Smooth muscle cell (in vitro differentiated cells): ENCODE measurements at regions not wholly inside any gene's neighbourhood (a gene's known extent, or its start where the extent isn't known, plus 50 kb on each side); places are given as distances from the start of the nearest gene placed in this dataset.
"Not testable (repeated sequence)": the region's sequence is repeated elsewhere in the genome, so short reads cannot be mapped to it uniquely, and the experiment has no call there.

Source experiments
- DNase-seq: peaks from one replicate; lab custom pipeline; 2025; ENCODE audit not compliant: unreplicated experiment; lab: John Stamatoyannopoulos, UW
- H2AFZ ChIP-seq: fragments of 200-600 bp; sonication (generic); 2 replicates; pipeline ENCODE4 v1.6.0; 2016; ENCODE audit warnings: antibody characterized with exemption, low read depth, mild to moderate bottlenecking
- H3F3A ChIP-seq: fragments of 200-600 bp; sonication (generic); 2 replicates; pipeline ENCODE4 v1.6.0; 2017; ENCODE audit warnings: antibody characterized with exemption, low read depth
- H3K27ac ChIP-seq: fragments of 200-600 bp; sonication (generic); 2 replicates; pipeline ENCODE4 v1.5.1; 2016; ENCODE audit warnings: low read depth, mild to moderate bottlenecking
- H3K27me3 ChIP-seq: fragments of 200-600 bp; sonication (generic); 2 replicates; pipeline ENCODE4 v1.6.1; 2016; ENCODE audit warnings: low read depth, mild to moderate bottlenecking
- H3K36me3 ChIP-seq: fragments of 200-600 bp; sonication (generic); 2 replicates; pipeline ENCODE4 v1.5.1; 2016; ENCODE audit warnings: low read depth
- H3K4me1 ChIP-seq: fragments of 200-600 bp; sonication (generic); 2 replicates; pipeline ENCODE4 v1.5.1; 2016; ENCODE audit warnings: low read depth
- H3K4me2 ChIP-seq: fragments of 200-600 bp; sonication (generic); 2 replicates; pipeline ENCODE4 v1.6.0; 2016; ENCODE audit warnings: mild to moderate bottlenecking
- H3K4me3 ChIP-seq: fragments of 200-600 bp; sonication (generic); 2 replicates; pipeline ENCODE4 v1.5.1; 2016; ENCODE audit warnings: mild to moderate bottlenecking
- H3K79me2 ChIP-seq: fragments of 200-600 bp; sonication (generic); 2 replicates; pipeline ENCODE4 v1.6.0; 2016; ENCODE audit warnings: low read depth, mild to moderate bottlenecking
- H3K9ac ChIP-seq: fragments of 200-600 bp; sonication (generic); 2 replicates; pipeline ENCODE4 v1.6.0; 2016; ENCODE audit warnings: low read depth
- H3K9me3 ChIP-seq: fragments of 200-600 bp; sonication (generic); replicated peaks from 2 replicates; pipeline ENCODE4 v1.5.1; 2016; ENCODE audit warnings: low read depth
- H4K20me1 ChIP-seq: fragments of 200-600 bp; sonication (generic); 2 replicates; pipeline ENCODE4 v1.6.0; 2016; ENCODE audit warnings: low read depth
- CTCF ChIP-seq: fragments of 200-600 bp; sonication (generic); IDR thresholded peaks from 2 replicates; pipeline ENCODE4 v1.5.1; 2017; ENCODE audit warnings: borderline replicate concordance, mild to moderate bottlenecking, antibody characterized with exemption; ENCODE audit not compliant: insufficient read depth, poor library complexity, severe bottlenecking
- WGBS: methylation state at CpG from one replicate; pipeline ENCODE4 v1.1.7; 2016; ENCODE audit warnings: low lambda C conversion rate; 5-methylcytosine and 5-hydroxymethylcytosine counted together

GRCh38 chr6:4224067-4224978, 88.9 kb upstream of the ECI2 start:
- Histone ChIP-seq H3K36me3 (no peaks in the 10 kb centered on the region), H3K27me3 (no peaks in the 10 kb centered on the region), H3K4me1 (peaks cover 5% of the 10 kb centered on the region), H4K20me1 (no peaks in the 10 kb centered on the region), H3K79me2 (no peaks in the 10 kb centered on the region), H3K9ac (peak overlapping the region; percentile 76), H3F3A (peaks cover 3% of the 10 kb centered on the region), H3K9me3 (no peaks in the 10 kb centered on the region), H2AFZ (peak overlapping the region; percentile 41), H3K27ac (peak overlapping the region; percentile 95), H3K4me3 (no peak overlapping the region), H3K4me2 (peak overlapping the region; percentile 76)
- no peak for TF ChIP-seq CTCF
- WGBS, result 16% methylated on average over 9 of the region's 9 CpGs
- no peak for DNase-seq

DNA sequence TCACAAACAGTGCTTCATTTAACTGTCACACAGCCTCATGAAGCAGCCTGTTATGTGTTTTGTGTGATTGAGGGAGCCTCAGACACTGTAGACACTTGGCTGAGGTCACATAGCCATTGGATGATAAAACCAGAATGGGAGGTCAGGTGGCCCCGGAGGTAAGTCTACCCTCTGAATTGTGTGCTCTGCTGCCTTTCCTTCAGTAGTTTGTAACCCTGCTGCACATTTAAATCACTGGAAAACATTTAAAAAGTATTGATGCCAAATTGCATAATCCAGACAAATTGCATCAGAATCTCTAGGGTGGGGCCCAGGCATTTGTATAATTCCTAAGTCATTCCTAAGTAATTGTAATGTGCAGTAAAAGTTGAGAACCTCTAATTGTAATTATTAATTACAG, 85.2 kb upstream of the ECI2 start:
- Histone ChIP-seq H3K4me3 (no peak overlapping the region), H3K36me3 (no peaks in the 10 kb centered on the region), H3K9me3 (no peaks in the 10 kb centered on the region), H2AFZ (no peak overlapping the region), H4K20me1 (no peaks in the 10 kb centered on the region), H3K4me2 (no peak overlapping the region), H3K27me3 (no peaks in the 10 kb centered on the region), H3K4me1 (peaks cover 5% of the 10 kb centered on the region), H3K27ac (no peak overlapping the region), H3F3A (peaks cover 3% of the 10 kb centered on the region), H3K79me2 (no peaks in the 10 kb centered on the region), H3K9ac (no peak overlapping the region)
- no peak for DNase-seq
- no peak for TF ChIP-seq CTCF
- 95% methylated on average over 1 of the region's 1 CpG for WGBS

- H4K20me1 ChIP-seq, H3K27ac ChIP-seq, H3K4me2 ChIP-seq, H3K79me2 ChIP-seq, H3K4me1 ChIP-seq, H2AFZ ChIP-seq, H3K9ac ChIP-seq, H3K4me3 ChIP-seq, H3K36me3 ChIP-seq, H3K9me3 ChIP-seq, DNase-seq, H3F3A ChIP-seq, H3K27me3 ChIP-seq: not testable (repeated sequence)
- 97% methylated on average over 3 of the region's 3 CpGs for WGBS
Observed at GRCh38 chr6:4218619-4219317, 83.4 kb upstream of the ECI2 start.

DNA sequence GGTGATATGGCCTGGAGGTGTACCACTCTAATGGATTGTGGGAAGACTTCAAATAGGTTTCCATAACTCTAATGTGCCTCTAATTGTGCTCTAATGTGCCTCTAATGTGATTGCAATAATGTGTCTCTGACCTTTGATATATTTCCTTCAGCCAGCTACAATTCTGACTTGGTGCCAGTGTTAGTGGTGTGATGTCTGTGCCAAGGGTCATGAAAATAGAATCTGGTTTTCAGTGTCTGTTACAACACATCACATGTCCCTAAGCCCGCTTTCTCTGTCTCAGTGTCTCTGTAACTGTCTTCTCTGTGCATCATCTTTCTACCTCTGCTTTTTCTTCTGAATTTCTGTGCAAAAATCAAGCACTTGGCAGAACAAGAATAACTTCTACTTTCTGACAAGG, 77.2 kb upstream of the ECI2 start:
- Histone ChIP-seq H3K4me3 (no peak overlapping the region), H4K20me1 (no peaks in the 10 kb centered on the region), H3K9ac (no peak overlapping the region), H3K36me3 (no peaks in the 10 kb centered on the region), H3K27me3 (no peaks in the 10 kb centered on the region), H3F3A (no peaks in the 10 kb centered on the region), H3K4me1 (no peaks in the 10 kb centered on the region), H3K9me3 (no peaks in the 10 kb centered on the region), H2AFZ (no peak overlapping the region), H3K4me2 (no peak overlapping the region), H3K27ac (no peak overlapping the region), H3K79me2 (no peaks in the 10 kb centered on the region)
- TF ChIP-seq CTCF, result no peak
- WGBS, result 76% methylated on average over 1 of the region's 1 CpG
- DNase-seq, result no peak
